BJ (cell line): ENCODE measurements at regions not wholly inside any gene's neighbourhood (a gene's known extent, or its start where the extent isn't known, plus 50 kb on each side); places are given as distances from the start of the nearest gene placed in this dataset.

Experiments used
- CTCF ChIA-PET: fragments of 350-600 bp; formaldehyde crosslinking; extraction: SDS; loops from one replicate; lab custom pipeline; 2021; ENCODE audit warnings: antibody characterized with exemption, inconsistent platforms; lab: Yijun Ruan, JAX
- POLR2A ChIA-PET: fragments of 300-600 bp; sonication (Branson Sonifier 250); formaldehyde crosslinking; extraction: SDS; loops from one replicate; lab custom pipeline; 2021; ENCODE audit warnings: antibody characterized with exemption; lab: Charles Lee
- DNase-seq: peaks from one replicate; pipeline ENCODE4 v3.0.0-alpha.2; 2011; ENCODE audit warnings: low read depth
- H3K27me3 ChIP-seq: 2 replicates; pipeline ENCODE4 v1.6.0; 2011; ENCODE audit warnings: low read length; ENCODE audit not compliant: control insufficient read depth, insufficient read depth
- H3K36me3 ChIP-seq: 2 replicates; pipeline ENCODE4 v1.5.1; 2011; ENCODE audit warnings: low read length; ENCODE audit not compliant: control insufficient read depth, insufficient read depth
- H3K4me3 ChIP-seq: 2 replicates; pipeline ENCODE4 v1.5.1; 2011; ENCODE audit warnings: low read depth, mild to moderate bottlenecking, control low read depth, low read length
- CTCF ChIP-seq: IDR thresholded peaks from 2 replicates; pipeline ENCODE4 v1.5.1; 2011; ENCODE audit warnings: low read depth, mild to moderate bottlenecking, control low read depth, inconsistent platforms, low read length, moderate library complexity; ENCODE audit not compliant: insufficient read depth

GRCh38 chr1:168876830-168877229 lies 147.8 kb upstream of the DPT start:
- ChIA-PET CTCF (no interaction called here), POLR2A (no interaction called here)
- Histone ChIP-seq H3K27me3 (no peaks in the 10 kb centered on the region), H3K36me3 (no peaks in the 10 kb centered on the region), H3K4me3 (no peak overlapping the region)
- no peak for DNase-seq
- no peak for TF ChIP-seq CTCF

GRCh38 chr1:168879896-168880734 lies 151.1 kb upstream of the DPT start:
- ChIA-PET CTCF (interaction anchor here (1.5 kb wide), 1 partner anchor 17 kb away, joined by 4 read pairs; no protein-coding TSS in a partner anchor), POLR2A (no interaction called here)
- no peak for TF ChIP-seq CTCF
- Histone ChIP-seq H3K4me3 (no peak overlapping the region), H3K36me3 (no peaks in the 10 kb centered on the region), H3K27me3 (no peaks in the 10 kb centered on the region)
- no peak for DNase-seq

- no peak for TF ChIP-seq CTCF
- no peaks in the 10 kb centered on the region for H3K27me3 ChIP-seq
- H3K36me3 ChIP-seq: no peaks in the 10 kb centered on the region
- ChIA-PET CTCF (no interaction called here), POLR2A (no interaction called here)
- H3K4me3 ChIP-seq: no peak overlapping the region
- DNase-seq: no peak
Observed at GRCh38 chr1:168881656-168882260, 152.8 kb upstream of the DPT start.

- ChIA-PET CTCF (no interaction called here), POLR2A (no interaction called here)
- TF ChIP-seq CTCF: no peak
- no peak for DNase-seq
- Histone ChIP-seq H3K36me3 (no peaks in the 10 kb centered on the region), H3K4me3 (no peak overlapping the region), H3K27me3 (no peaks in the 10 kb centered on the region)
Observed at GRCh38 chr1:168887381-168887780, 158.4 kb upstream of the DPT start.

GRCh38 chr1:168888418-168888817 lies 159.4 kb upstream of the DPT start:
- ChIA-PET CTCF (no interaction called here), POLR2A (no interaction called here)
- Histone ChIP-seq H3K36me3 (no peaks in the 10 kb centered on the region), H3K27me3 (no peaks in the 10 kb centered on the region), H3K4me3 (no peak overlapping the region)
- no peak for TF ChIP-seq CTCF
- no peak for DNase-seq
